H1 (cell line): ENCODE measurements at regions not wholly inside any gene's neighbourhood (a gene's known extent, or its start where the extent isn't known, plus 50 kb on each side); places are given as distances from the start of the nearest gene placed in this dataset.

ENCODE experiments used
- CTCF ChIA-PET: fragments of 300-600 bp; sonication (Branson Sonifier 250); formaldehyde crosslinking; loops from one replicate; lab custom pipeline; 2021; ENCODE audit not compliant: partially characterized antibody; lab: Charles Lee
- POLR2A ChIA-PET: fragments of 300-600 bp; sonication (Branson Sonifier 250); formaldehyde crosslinking; loops from one replicate; lab custom pipeline; 2021; ENCODE audit warnings: inconsistent platforms; ENCODE audit not compliant: partially characterized antibody; lab: Charles Lee
- DNase-seq, 2 experiments: peaks; one replicate each; pipeline versions ENCODE4 v3.0.0 to v3.0.0-alpha.2; 2010 to 2022; ENCODE audit warnings: low spot score in 2 of 2, low read depth in 1 of 2, mixed read lengths in 1 of 2
- FAIRE-seq: peaks from 2 replicates; lab custom pipeline; 2011; peaks lifted over from hg19 to GRCh38; lab: Jason Lieb, UNC
- H2AFZ ChIP-seq: 2 replicates; pipeline ENCODE4 v1.8.1; 2012; ENCODE audit warnings: low read length, inconsistent platforms
- H2AK5ac ChIP-seq: 2 replicates; pipeline ENCODE4 v1.6.1; 2013; ENCODE audit warnings: low read depth, low read length
- H2BK120ac ChIP-seq: replicated peaks from 2 replicates; pipeline ENCODE3; 2013; ENCODE audit warnings: low read depth, low read length, inconsistent platforms
- H2BK12ac ChIP-seq: 2 replicates; pipeline ENCODE4 v1.6.1; 2013; ENCODE audit warnings: low read depth, low read length
- H2BK15ac ChIP-seq: 2 replicates; pipeline ENCODE4 v1.6.1; 2013; ENCODE audit warnings: low read length
- H2BK20ac ChIP-seq: 2 replicates; pipeline ENCODE4 v1.6.1; 2013; ENCODE audit warnings: low read length
- H2BK5ac ChIP-seq: 2 replicates; pipeline ENCODE4 v1.6.1; 2013; ENCODE audit warnings: low read depth, low read length
- H3K14ac ChIP-seq: 2 replicates; pipeline ENCODE4 v1.6.1; 2013; ENCODE audit warnings: inconsistent platforms; ENCODE audit not compliant: insufficient read length
- H3K18ac ChIP-seq: 2 replicates; pipeline ENCODE4 v1.6.1; 2013; ENCODE audit warnings: low read length; ENCODE audit errors: extremely low read depth
- H3K23ac ChIP-seq: 2 replicates; pipeline ENCODE4 v1.6.1; 2013; ENCODE audit warnings: inconsistent platforms; ENCODE audit not compliant: insufficient read length
- H3K23me2 ChIP-seq: 2 replicates; pipeline ENCODE4 v1.6.1; 2013; ENCODE audit warnings: low read depth, low read length
- H3K27ac ChIP-seq: 2 replicates; pipeline ENCODE4 v1.6.1; 2011; ENCODE audit warnings: low read depth, low read length, inconsistent platforms
- H3K27me3 ChIP-seq, 4 experiments: replicated peaks in 1 of 4; 1 replicate in 1 of 4; 2 replicates in 3 of 4; pipeline versions ENCODE4 v1.6.1 to v1.8.1; 2011 to 2013; ENCODE audit warnings: low read length in 3 of 4, mild to moderate bottlenecking in 3 of 4, inconsistent platforms in 2 of 4, mixed read lengths in 2 of 4, moderate library complexity in 1 of 4; ENCODE audit not compliant: control insufficient read depth in 3 of 4, insufficient read depth in 3 of 4; ENCODE audit errors: extremely low read depth in 1 of 4
- H3K36me3 ChIP-seq, 4 experiments: 2 replicates each; pipeline versions ENCODE4 v1.6.1 to v1.8.1; 2011 to 2013; ENCODE audit warnings: mild to moderate bottlenecking in 4 of 4, low read length in 3 of 4, moderate library complexity in 2 of 4, control low read depth in 1 of 4, inconsistent platforms in 1 of 4; ENCODE audit not compliant: insufficient read depth in 4 of 4, control insufficient read depth in 2 of 4
- H3K4ac ChIP-seq: replicated peaks from 2 replicates; pipeline ENCODE3; 2013; ENCODE audit warnings: low read length, low read depth, mixed read lengths, inconsistent platforms; ENCODE audit not compliant: insufficient read length
- H3K4me1 ChIP-seq, 4 experiments: replicated peaks in 1 of 4; 1 replicate in 1 of 4; 2 replicates in 3 of 4; pipeline versions ENCODE4 v1.6.1 to v1.8.1; 2011 to 2013; ENCODE audit warnings: low read length in 3 of 4, inconsistent platforms in 2 of 4, mixed read lengths in 1 of 4; ENCODE audit not compliant: insufficient read depth in 4 of 4, control insufficient read depth in 3 of 4
- H3K4me2 ChIP-seq, 2 experiments: 2 replicates each; pipeline versions ENCODE4 v1.6.1 to v1.8.1; 2011 to 2013; ENCODE audit warnings: low read depth in 2 of 2, low read length in 2 of 2, control low read depth in 1 of 2, inconsistent platforms in 1 of 2, mild to moderate bottlenecking in 1 of 2; ENCODE audit not compliant: insufficient read depth in 1 of 2
- H3K4me3 ChIP-seq, 4 experiments: fragments of 200-600, 300-600 bp in 1 of 4; sonication (generic), shearing (Covaris generic), sonication (Bioruptor Twin) in 1 of 4; 2 replicates each; pipeline versions ENCODE4 v1.5.1 to v1.8.1; 2011 to 2016; ENCODE audit warnings: low read length in 4 of 4, low read depth in 3 of 4, control low read depth in 2 of 4, inconsistent platforms in 2 of 4, mild to moderate bottlenecking in 2 of 4, mixed read lengths in 1 of 4, moderate library complexity in 1 of 4; ENCODE audit not compliant: insufficient read depth in 2 of 4; ENCODE audit errors: extremely low read depth in 1 of 4
- H3K56ac ChIP-seq: replicated peaks from 2 replicates; pipeline ENCODE3; 2013; ENCODE audit warnings: low read depth, mild to moderate bottlenecking, mixed read lengths, low read length, inconsistent platforms; ENCODE audit not compliant: insufficient read length
- H3K79me1 ChIP-seq: 2 replicates; pipeline ENCODE4 v1.6.1; 2013; ENCODE audit warnings: low read depth, low read length, control low read depth
- H3K79me2 ChIP-seq, 2 experiments: 2 replicates each; pipeline versions ENCODE4 v1.6.1 to v1.8.1; 2012 to 2013; ENCODE audit warnings: low read length in 2 of 2, mild to moderate bottlenecking in 2 of 2, inconsistent platforms in 1 of 2; ENCODE audit not compliant: insufficient read depth in 2 of 2, control insufficient read depth in 1 of 2
- H3K9ac ChIP-seq, 4 experiments: replicated peaks in 1 of 4; 1 replicate in 1 of 4; 2 replicates in 3 of 4; pipeline versions ENCODE4 v1.6.1 to v1.8.1; 2011 to 2013; ENCODE audit warnings: low read depth in 3 of 4, low read length in 3 of 4, control low read depth in 2 of 4, mild to moderate bottlenecking in 2 of 4, moderate library complexity in 2 of 4, inconsistent platforms in 1 of 4; ENCODE audit errors: extremely low read depth in 1 of 4
- H3K9me3 ChIP-seq, 2 experiments: 2 replicates each; pipeline versions ENCODE4 v1.6.1 to v1.8.1; 2012 to 2013; ENCODE audit warnings: mild to moderate bottlenecking in 2 of 2, moderate library complexity in 2 of 2, control low read depth in 1 of 2, inconsistent platforms in 1 of 2, low read depth in 1 of 2, low read length in 1 of 2, mixed read lengths in 1 of 2; ENCODE audit not compliant: insufficient read depth in 2 of 2
- H4K20me1 ChIP-seq, 2 experiments: replicated peaks in 1 of 2; 2 replicates each; pipeline versions ENCODE3 to v1.8.1; 2011 to 2013; ENCODE audit warnings: inconsistent platforms in 2 of 2, low read length in 2 of 2, mild to moderate bottlenecking in 1 of 2; ENCODE audit not compliant: insufficient read depth in 2 of 2, control insufficient read depth in 1 of 2
- H4K5ac ChIP-seq: 2 replicates; pipeline ENCODE4 v1.6.1; 2013; ENCODE audit warnings: low read length, low read depth, mixed read lengths, inconsistent platforms; ENCODE audit not compliant: insufficient read length
- H4K8ac ChIP-seq: 2 replicates; pipeline ENCODE4 v1.8.0; 2013; ENCODE audit warnings: mild to moderate bottlenecking, moderate library complexity, low read length, inconsistent platforms; ENCODE audit not compliant: insufficient read depth; ENCODE audit errors: extremely low read depth
- H4K91ac ChIP-seq: replicated peaks from 2 replicates; pipeline ENCODE3; 2013; ENCODE audit warnings: low read length, mixed read lengths, inconsistent platforms; ENCODE audit not compliant: insufficient read length
- BACH1 ChIP-seq: IDR thresholded peaks from 2 replicates; pipeline ENCODE4 v1.6.1; 2012; ENCODE audit warnings: low read length, improper control_type of control experiment
- BRCA1 ChIP-seq: IDR thresholded peaks from 2 replicates; pipeline ENCODE4 v1.6.1; 2012; ENCODE audit warnings: low read depth, low read length, improper control_type of control experiment
- CHD2 ChIP-seq: IDR thresholded peaks from 2 replicates; pipeline ENCODE4 v1.6.1; 2012; ENCODE audit warnings: low read length, improper control_type of control experiment
- CTBP2 ChIP-seq: IDR thresholded peaks from 2 replicates; pipeline ENCODE4 v1.7.0; 2011; ENCODE audit warnings: borderline replicate concordance, mild to moderate bottlenecking, moderate library complexity, mixed read lengths, low read length; ENCODE audit not compliant: insufficient read depth, insufficient read length
- E2F6 ChIP-seq: IDR thresholded peaks from 2 replicates; pipeline ENCODE4 v1.6.1; 2012; ENCODE audit warnings: inconsistent platforms
- HDAC2 ChIP-seq, 2 experiments: fragments of 300-600 bp in 1 of 2; sonication (generic) in 1 of 2; IDR thresholded peaks; 2 replicates each; pipeline ENCODE4 v1.6.1; 2011 to 2012; ENCODE audit warnings: low read depth in 2 of 2, low read length in 2 of 2, mild to moderate bottlenecking in 2 of 2, moderate library complexity in 2 of 2, borderline replicate concordance in 1 of 2, inconsistent platforms in 1 of 2
- KDM1A ChIP-seq: fragments of 200-600, 300-600 bp; sonication (generic); IDR thresholded peaks from 2 replicates; pipeline ENCODE4 v1.7.1; 2016; ENCODE audit warnings: mild to moderate bottlenecking, low read length, borderline replicate concordance
- POU5F1 ChIP-seq: IDR thresholded peaks from 2 replicates; pipeline ENCODE4 v1.6.1; 2011; ENCODE audit warnings: low read depth, mild to moderate bottlenecking, low read length, moderate library complexity
- SAP30 ChIP-seq: fragments of 300-600 bp; sonication (generic); IDR thresholded peaks from 2 replicates; pipeline ENCODE4 v1.7.1; 2012; ENCODE audit warnings: low read length, moderate library complexity, mild to moderate bottlenecking, inconsistent platforms; ENCODE audit not compliant: insufficient read depth, insufficient replicate concordance
- SIRT6 ChIP-seq: IDR thresholded peaks from one replicate; pipeline ENCODE4 v1.7.1; 2012; ENCODE audit warnings: low read length, inconsistent platforms
- SRF ChIP-seq: IDR thresholded peaks from 2 replicates; pipeline ENCODE4 v1.6.1; 2011; ENCODE audit warnings: mild to moderate bottlenecking, low read depth, low read length, moderate library complexity

GRCh38 chr4:66182636-66183035 is 512.3 kb upstream of the EPHA5 start (continued):
- TF ChIP-seq E2F6, result no peak

GRCh38 chr4:66178906-66179305 is 508.6 kb upstream of the EPHA5 start:
- Histone ChIP-seq H3K9me3 (no peaks in the 10 kb centered on the region), H4K91ac (no peak overlapping the region), H4K8ac (no peak overlapping the region), H2AFZ (no peak overlapping the region), H2BK15ac (no peak overlapping the region), H4K20me1 (no peaks in the 10 kb centered on the region), H3K36me3 (no peaks in the 10 kb centered on the region), H2AK5ac (no peak overlapping the region), H3K4me3 (no peak overlapping the region), H2BK5ac (no peak overlapping the region), H3K79me2 (no peaks in the 10 kb centered on the region), H3K4ac (no peak overlapping the region), H3K14ac (no peak overlapping the region), H3K56ac (no peak overlapping the region), H3K23me2 (no peaks in the 10 kb centered on the region), H2BK20ac (no peak overlapping the region), H3K23ac (no peak overlapping the region), H3K27me3 (no peaks in the 10 kb centered on the region), H3K9ac (no peak overlapping the region), H3K4me1 (no peaks in the 10 kb centered on the region; a peak in 1 of 7 replicates), H3K27ac (no peak overlapping the region), H3K18ac (no peak overlapping the region), H3K79me1 (no peaks in the 10 kb centered on the region), H2BK120ac (no peak overlapping the region), H3K4me2 (no peak overlapping the region), H2BK12ac (no peak overlapping the region), H4K5ac (no peak overlapping the region)
- CTCF ChIA-PET, result no interaction called here
- TF ChIP-seq POU5F1, result no peak
- TF ChIP-seq CTBP2, result no peak
- TF ChIP-seq KDM1A, result no peak
- TF ChIP-seq CHD2, result no peak
- no peak for TF ChIP-seq SRF
- TF ChIP-seq HDAC2 (IDR thresholded peaks at IDR 0.05; ENCODE audit: borderline replicate concordance in 1 of 2, low read depth in 2 of 2, low read length in 2 of 2), result no peak
- TF ChIP-seq BACH1, result no peak
- TF ChIP-seq SAP30, result no peak
- TF ChIP-seq SIRT6, result no peak
- TF ChIP-seq BRCA1, result no peak
- DNase-seq (no peak), FAIRE-seq (no peak)
- POLR2A ChIA-PET, result no interaction called here
